ENCODE measurements at regions not wholly inside any gene's neighbourhood (a gene's known extent, or its start where the extent isn't known, plus 50 kb on each side); places are given as distances from the start of the nearest gene placed in this dataset.
"Not testable (repeated sequence)": the region's sequence is repeated elsewhere in the genome, so short reads cannot be mapped to it uniquely, and the experiment has no call there.

DNA sequence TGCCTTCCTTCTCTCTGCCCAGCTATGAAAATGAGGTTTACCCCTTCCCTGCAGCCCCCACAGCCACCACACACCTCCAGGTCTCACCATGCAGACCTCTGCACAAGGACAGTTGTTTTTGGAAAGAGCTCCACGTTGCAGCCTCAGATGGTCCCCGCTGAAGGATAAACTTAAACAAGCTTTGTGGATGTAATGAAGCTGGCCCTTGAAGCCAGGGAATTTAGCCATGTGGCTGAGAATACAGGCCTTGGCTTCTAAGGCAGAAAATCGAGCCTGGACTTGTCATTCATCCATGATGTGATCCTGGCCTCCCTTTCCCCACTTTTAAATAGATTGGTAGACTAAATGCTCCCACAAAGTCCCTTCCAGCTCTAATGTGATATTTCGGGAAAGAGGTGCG is 79.4 kb downstream of the TBX3 start (continued):
- TF ChIP-seq TAF7 (optimal IDR thresholded peaks at IDR 0.05; ENCODE audit: borderline replicate concordance, low read depth, low read length) (no peak), TEAD4 (IDR thresholded peaks at IDR 0.05; ENCODE audit: low read depth, low read length) (no peak), RAD21 (IDR thresholded peaks at IDR 0.05 in 1 of 2, conservative IDR thresholded peaks at IDR 0.05 in 1 of 2; ENCODE audit: low read depth in 2 of 2, low read length in 2 of 2) (no peak), SP1 (IDR thresholded peaks at IDR 0.05; ENCODE audit: low read depth, low read length) (no peak), CEBPB (IDR thresholded peaks at IDR 0.05; ENCODE audit: low read depth, low read length) (no peak), RXRA (IDR thresholded peaks at IDR 0.05; ENCODE audit: insufficient read depth, low read depth, low read length) (no peak), SRF (IDR thresholded peaks at IDR 0.05; ENCODE audit: low read depth, low read length) (no peak)

- H4K5ac ChIP-seq (ENCODE audit: insufficient read length, low read depth, low read length); H3K4me3 ChIP-seq (ENCODE audit: extremely low read depth in 1 of 4, insufficient read depth in 2 of 4, low read depth in 3 of 4, low read length in 4 of 4); H2BK5ac ChIP-seq (ENCODE audit: low read depth, low read length); H4K91ac ChIP-seq (replicated peaks; ENCODE audit: insufficient read length, low read length); H3K79me1 ChIP-seq (ENCODE audit: low read depth, low read length); H3K4me2 ChIP-seq (ENCODE audit: insufficient read depth in 1 of 2, low read depth in 2 of 2, low read length in 2 of 2); H3K23me2 ChIP-seq (ENCODE audit: low read depth, low read length); H2BK20ac ChIP-seq (ENCODE audit: low read length); H3K27ac ChIP-seq (ENCODE audit: low read depth, low read length); H2BK120ac ChIP-seq (replicated peaks; ENCODE audit: low read depth, low read length); H4K8ac ChIP-seq (ENCODE audit: extremely low read depth, insufficient read depth, low read length); H3K56ac ChIP-seq (replicated peaks; ENCODE audit: insufficient read length, low read depth, low read length); H2BK12ac ChIP-seq (ENCODE audit: low read depth, low read length); H3K18ac ChIP-seq (ENCODE audit: extremely low read depth, low read length); H3K23ac ChIP-seq (ENCODE audit: insufficient read length); POLR2A ChIA-PET (ENCODE audit: partially characterized antibody); DNase-seq (ENCODE audit: low read depth in 1 of 2, low spot score in 2 of 2); H3K27me3 ChIP-seq (replicated peaks in 1 of 4; ENCODE audit: control insufficient read depth in 3 of 4, extremely low read depth in 1 of 4, insufficient read depth in 3 of 4, low read length in 3 of 4); H3K4me1 ChIP-seq (replicated peaks in 1 of 4; ENCODE audit: control insufficient read depth in 3 of 4, insufficient read depth in 4 of 4, low read length in 3 of 4); H3K9ac ChIP-seq (replicated peaks in 1 of 4; ENCODE audit: extremely low read depth in 1 of 4, low read depth in 3 of 4, low read length in 3 of 4); H3K14ac ChIP-seq (ENCODE audit: insufficient read length); H3K4ac ChIP-seq (replicated peaks; ENCODE audit: insufficient read length, low read depth, low read length); H3K36me3 ChIP-seq (ENCODE audit: control insufficient read depth in 2 of 4, insufficient read depth in 4 of 4, low read length in 3 of 4); H2BK15ac ChIP-seq (ENCODE audit: low read length); H2AK5ac ChIP-seq (ENCODE audit: low read depth, low read length); H2AFZ ChIP-seq (ENCODE audit: low read length); FAIRE-seq; H3K79me2 ChIP-seq (ENCODE audit: control insufficient read depth in 1 of 2, insufficient read depth in 2 of 2, low read length in 2 of 2); H4K20me1 ChIP-seq (replicated peaks in 1 of 2; ENCODE audit: control insufficient read depth in 1 of 2, insufficient read depth in 2 of 2, low read length in 2 of 2): not testable (repeated sequence)
- CTCF ChIA-PET (ENCODE audit: partially characterized antibody), result interaction anchor here (0.6 to 2.4 kb wide), 2 partner anchors 24 to 52 kb away, joined by 3 to 6 read pairs; no protein-coding TSS in a partner anchor
- 75% methylated on average over 2 of the region's 2 CpGs; no CpG with 5 or more reads in 1 of the 2 experiments for WGBS, 2 experiments (ENCODE audit: extremely low coverage in 1 of 2, insufficient coverage in 1 of 2, insufficient read length in 1 of 2, insufficient replicate concordance in 2 of 2, low coverage in 1 of 2, low lambda C conversion rate in 2 of 2, missing lambda C conversion rate in 1 of 2)
- H3K9me3 ChIP-seq (ENCODE audit: insufficient read depth in 2 of 2, low read depth in 1 of 2, low read length in 1 of 2), result peaks cover 9 to 11% of the 10 kb centered on the region in 2 experiments
Measured at GRCh38 chr12:114600584-114600983, 83.4 kb downstream of the TBX3 start.
